Brain microvascular endothelial cell (primary cell): ENCODE measurements at regions not wholly inside any gene's neighbourhood (a gene's known extent, or its start where the extent isn't known, plus 50 kb on each side); places are given as distances from the start of the nearest gene placed in this dataset.

Experiments
- DNase-seq: peaks from one replicate; pipeline ENCODE4 v3.0.0-alpha.2; 2020
- H3K27ac ChIP-seq: fragments of 250-450 bp; sonication (Bioruptor Pico); 2 replicates; pipeline ENCODE4 v1.5.1; 2020; ENCODE audit warnings: mild to moderate bottlenecking, moderate library complexity
- H3K27me3 ChIP-seq: fragments of 250-450 bp; sonication (Bioruptor Pico); replicated peaks from 2 replicates; pipeline ENCODE4 v1.5.1; 2020; ENCODE audit warnings: mild to moderate bottlenecking
- H3K36me3 ChIP-seq: fragments of 250-450 bp; sonication (Bioruptor Pico); replicated peaks from 2 replicates; pipeline ENCODE4 v1.5.1; 2020; ENCODE audit warnings: mild to moderate bottlenecking
- H3K4me3 ChIP-seq: 2 replicates; pipeline ENCODE4 v1.5.1; 2011; ENCODE audit warnings: low read depth, mild to moderate bottlenecking, control low read depth, low read length, moderate library complexity
- CTCF ChIP-seq: IDR thresholded peaks from 2 replicates; pipeline ENCODE4 v1.5.1; 2011; ENCODE audit warnings: low read depth, mild to moderate bottlenecking, moderate library complexity, low read length, control low read depth, inconsistent platforms; ENCODE audit errors: missing control alignments
- in situ Hi-C: cut with HindIII; loops from 2 replicates; pipeline ENCODE4 v1.10.0; 2017; ENCODE audit warnings: low sequenced_read_pairs, low pct_ligation_motif_present

- in situ Hi-C loops = no loop called here
- no peaks in the 10 kb centered on the region for H3K27me3 ChIP-seq
- H3K36me3 ChIP-seq = no peaks in the 10 kb centered on the region
- no peak for TF ChIP-seq CTCF
- DNase-seq = no peak
- no peak overlapping the region for H3K4me3 ChIP-seq
- H3K27ac ChIP-seq = no peak overlapping the region
Observed at GRCh38 chr5:158126442-158127405, 267.8 kb upstream of the CLINT1 start.

GRCh38 chr5:158124606-158125316 is 265.8 kb upstream of the CLINT1 start:
- Histone ChIP-seq H3K27me3 (no peaks in the 10 kb centered on the region), H3K36me3 (no peaks in the 10 kb centered on the region), H3K27ac (no peak overlapping the region), H3K4me3 (no peak overlapping the region)
- TF ChIP-seq CTCF = no peak
- no peak for DNase-seq
- in situ Hi-C loops = no loop called here

GRCh38 chr5:158123595-158123994 is 264.6 kb upstream of the CLINT1 start:
- in situ Hi-C loops = no loop called here
- Histone ChIP-seq H3K27me3 (no peaks in the 10 kb centered on the region), H3K36me3 (no peaks in the 10 kb centered on the region), H3K4me3 (no peak overlapping the region), H3K27ac (no peak overlapping the region)
- no peak for TF ChIP-seq CTCF
- no peak for DNase-seq

GRCh38 chr5:158121678-158122077 is 262.7 kb upstream of the CLINT1 start:
- no peaks in the 10 kb centered on the region for H3K36me3 ChIP-seq
- no peak overlapping the region for H3K4me3 ChIP-seq
- in situ Hi-C loops = no loop called here
- no peaks in the 10 kb centered on the region for H3K27me3 ChIP-seq
- H3K27ac ChIP-seq = no peak overlapping the region
- DNase-seq = no peak
- no peak for TF ChIP-seq CTCF

- Histone ChIP-seq H3K36me3 (no peaks in the 10 kb centered on the region), H3K27me3 (no peaks in the 10 kb centered on the region), H3K27ac (peak overlapping the region; percentile 77), H3K4me3 (no peak overlapping the region)
- in situ Hi-C loops = no loop called here
- no peak for TF ChIP-seq CTCF
- no peak for DNase-seq
Observed at GRCh38 chr5:158120760-158121159, 261.8 kb upstream of the CLINT1 start.
